CD4-positive, alpha-beta T cell (primary cell): ENCODE measurements at regions not wholly inside any gene's neighbourhood (a gene's known extent, or its start where the extent isn't known, plus 50 kb on each side); places are given as distances from the start of the nearest gene placed in this dataset.

Experiments used
- ATAC-seq: fragments of 200-7000 bp; cut with Tn5 transposase; one replicate; pipeline ENCODE4 v1.10.0; 2022; ENCODE audit warnings: mild to moderate bottlenecking; ENCODE audit not compliant: poor library complexity
- CTCF ChIA-PET: fragments of 350-600 bp; sonication (Branson Sonifier 250); formaldehyde crosslinking; loops from one replicate; lab custom pipeline; 2021; ENCODE audit warnings: antibody characterized with exemption, inconsistent platforms; lab: Charles Lee
- POLR2A ChIA-PET: fragments of 350-600 bp; sonication (Branson Sonifier 250); formaldehyde crosslinking; loops from one replicate; lab custom pipeline; 2021; ENCODE audit warnings: antibody characterized with exemption, inconsistent platforms; lab: Charles Lee
- DNase-seq, 14 experiments: peaks; one replicate each; pipeline ENCODE4 v3.0.0-alpha.2; 2013 to 2020; ENCODE audit warnings: mixed read lengths in 2 of 14
- H3K27ac ChIP-seq, 2 donors: one replicate each; pipeline versions ENCODE4 v1.5.1 to v1.7.0; 2013; ENCODE audit warnings: low read length in 2 of 2, low read depth in 1 of 2, mild to moderate bottlenecking in 1 of 2
- H3K27me3 ChIP-seq, 2 experiments: 1 replicate in 1 of 2; 2 replicates in 1 of 2; pipeline versions ENCODE4 v1.6.1 to v1.7.0; 2013; ENCODE audit warnings: low read length in 2 of 2, control low read depth in 1 of 2, mild to moderate bottlenecking in 1 of 2, moderate library complexity in 1 of 2; ENCODE audit not compliant: insufficient read depth in 2 of 2, control insufficient read depth in 1 of 2
- H3K36me3 ChIP-seq: one replicate; pipeline ENCODE4 v1.6.1; 2013; ENCODE audit warnings: low read length, control low read depth; ENCODE audit not compliant: insufficient read depth
- H3K4me1 ChIP-seq: one replicate; pipeline ENCODE4 v1.6.1; 2013; ENCODE audit warnings: low read length, control low read depth; ENCODE audit not compliant: insufficient read depth
- H3K4me3 ChIP-seq: one replicate; pipeline ENCODE4 v1.5.1; 2013; ENCODE audit warnings: mild to moderate bottlenecking, low read length, moderate library complexity
- H3K9me3 ChIP-seq, 2 experiments: 1 replicate in 1 of 2; 2 replicates in 1 of 2; pipeline versions ENCODE4 v1.6.1 to v1.7.0; 2013; ENCODE audit warnings: low read length in 2 of 2, mild to moderate bottlenecking in 2 of 2, control low read depth in 1 of 2, moderate library complexity in 1 of 2; ENCODE audit not compliant: control insufficient read depth in 1 of 2, insufficient read depth in 1 of 2
- H3K27ac Mint-ChIP-seq: one replicate; pipeline ENCODE4 v1.8.0; 2020; ENCODE audit warnings: mixed read lengths
- H3K27me3 Mint-ChIP-seq: one replicate; pipeline ENCODE4 v1.8.0; 2021; ENCODE audit warnings: mixed read lengths
- H3K36me3 Mint-ChIP-seq: one replicate; pipeline ENCODE4 v1.8.0; 2021; ENCODE audit warnings: low read depth, mixed read lengths
- H3K4me1 Mint-ChIP-seq: one replicate; pipeline ENCODE4 v1.8.0; 2021; ENCODE audit warnings: low read depth, mixed read lengths
- H3K4me3 Mint-ChIP-seq: one replicate; pipeline ENCODE4 v1.8.0; 2020; ENCODE audit warnings: mild to moderate bottlenecking, mixed read lengths
- H3K9me3 Mint-ChIP-seq: one replicate; pipeline ENCODE4 v1.8.0; 2020; ENCODE audit warnings: mixed read lengths
- CTCF ChIP-seq: fragments of 200-600 bp; IDR thresholded peaks from one replicate; pipeline ENCODE4 v1.8.0; 2022; ENCODE audit warnings: antibody characterized with exemption, mild to moderate bottlenecking
- intact Hi-C, 2 experiments: fragments of 100-400 bp; cut with DNase I in 1 of 2; cut with micrococcal nuclease in 1 of 2; formaldehyde crosslinking; loops; one replicate each; pipeline versions ENCODE4 v1.15.1 to v1.9.0; 2023 to 2025; cut with DNase I, micrococcal nuclease

- H3K9me3 ChIP-seq, result no peaks in the 10 kb centered on the region
- Mint-ChIP-seq H3K9me3 (no peaks in the 10 kb centered on the region), H3K27me3 (peaks cover 15% of the 10 kb centered on the region), H3K27ac (no peak overlapping the region), H3K4me3 (no peak overlapping the region), H3K4me1 (no peaks in the 10 kb centered on the region), H3K36me3 (no peaks in the 10 kb centered on the region)
- ATAC-seq (no peak), DNase-seq (no peak)
- no peak overlapping the region for H3K27ac ChIP-seq
- no peak for TF ChIP-seq CTCF
- peaks cover 0 to 4% of the 10 kb centered on the region in 2 experiments for H3K27me3 ChIP-seq
- no peak overlapping the region for H3K4me3 ChIP-seq
- intact Hi-C loops, result no loop called here
- H3K4me1 ChIP-seq, result no peaks in the 10 kb centered on the region
- ChIA-PET CTCF (no interaction called here), POLR2A (no interaction called here)
- no peaks in the 10 kb centered on the region for H3K36me3 ChIP-seq
Observed at GRCh38 chr3:159898147-159898546, 90.5 kb upstream of the IL12A start.

GRCh38 chr3:159899166-159899565, 89.5 kb upstream of the IL12A start:
- no peaks in the 10 kb centered on the region for H3K36me3 ChIP-seq
- no peak overlapping the region for H3K27ac Mint-ChIP-seq
- no peaks in the 10 kb centered on the region for H3K9me3 ChIP-seq
- no peak overlapping the region for H3K27ac ChIP-seq
- no peaks in the 10 kb centered on the region for H3K4me1 ChIP-seq
- intact Hi-C loops, result no loop called here
- ChIA-PET CTCF (no interaction called here), POLR2A (no interaction called here)
- no peaks in the 10 kb centered on the region for H3K9me3 Mint-ChIP-seq
- H3K4me1 Mint-ChIP-seq, result no peaks in the 10 kb centered on the region
- H3K36me3 Mint-ChIP-seq, result no peaks in the 10 kb centered on the region
- peaks cover 15% of the 10 kb centered on the region for H3K27me3 Mint-ChIP-seq
- no peak for ATAC-seq
- no peak overlapping the region for H3K4me3 Mint-ChIP-seq
- peaks cover 3 to 4% of the 10 kb centered on the region in 2 experiments for H3K27me3 ChIP-seq
- DNase-seq, result no peak
- H3K4me3 ChIP-seq, result no peak overlapping the region
- TF ChIP-seq CTCF, result no peak

- ChIA-PET POLR2A (no interaction called here), CTCF (no interaction called here)
- ATAC-seq (no peak), DNase-seq (peak in 1 of 14 experiments; percentile 27)
- H3K9me3 Mint-ChIP-seq, result no peaks in the 10 kb centered on the region
- Histone ChIP-seq H3K27me3 (peaks cover 0 to 3% of the 10 kb centered on the region in 2 experiments), H3K4me1 (no peaks in the 10 kb centered on the region), H3K27ac (no peak overlapping the region), H3K9me3 (no peaks in the 10 kb centered on the region), H3K4me3 (no peak overlapping the region), H3K36me3 (no peaks in the 10 kb centered on the region)
- H3K27ac Mint-ChIP-seq, result no peak overlapping the region
- H3K36me3 Mint-ChIP-seq, result no peaks in the 10 kb centered on the region
- intact Hi-C loops, result no loop called here
- H3K27me3 Mint-ChIP-seq, result peaks cover 17% of the 10 kb centered on the region
- H3K4me1 Mint-ChIP-seq, result no peaks in the 10 kb centered on the region
- H3K4me3 Mint-ChIP-seq, result no peak overlapping the region
- no peak for TF ChIP-seq CTCF
Observed at GRCh38 chr3:159902546-159903314, 85.9 kb upstream of the IL12A start.
